ENCODE measurements at regions not wholly inside any gene's neighbourhood (a gene's known extent, or its start where the extent isn't known, plus 50 kb on each side); places are given as distances from the start of the nearest gene placed in this dataset.

DNA sequence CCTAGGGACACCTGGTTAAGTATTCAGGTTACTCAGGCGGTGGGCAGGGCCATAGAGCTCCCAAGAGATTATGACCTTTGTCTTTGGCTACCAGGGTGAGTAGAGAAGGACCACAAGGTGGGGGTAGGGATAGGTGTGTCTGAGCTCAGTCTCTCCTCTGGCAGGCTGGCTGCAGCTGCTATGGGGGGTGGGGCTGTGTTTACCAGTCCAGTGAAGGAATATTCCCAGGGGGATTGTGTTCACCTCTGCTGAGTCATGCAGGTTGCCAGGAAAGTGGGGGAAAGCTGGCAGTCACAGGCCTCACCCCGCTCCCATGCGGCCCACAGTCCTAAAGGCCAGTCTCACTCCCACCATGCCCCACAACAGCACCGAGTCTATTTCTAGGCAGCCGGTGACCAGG, 53.6 kb upstream of the POU5F2 start:
- Histone ChIP-seq H3K36me3 (no peaks in the 10 kb centered on the region), H3K4me3 (no peak overlapping the region), H3K27me3 (no peaks in the 10 kb centered on the region), H3K4me1 (peaks cover 5% of the 10 kb centered on the region), H3K9me3 (no peaks in the 10 kb centered on the region), H3K27ac (no peak overlapping the region)
- intact Hi-C loops (cut with DNase I): loop anchor here (10.0 kb wide), 2 partner anchors 180 to 210 kb away; partner anchors contain the start of genes NR2F1 and NR2F1-AS1
- DNase-seq: no peak
- no peak for ATAC-seq
- TF ChIP-seq, protein P1, sequence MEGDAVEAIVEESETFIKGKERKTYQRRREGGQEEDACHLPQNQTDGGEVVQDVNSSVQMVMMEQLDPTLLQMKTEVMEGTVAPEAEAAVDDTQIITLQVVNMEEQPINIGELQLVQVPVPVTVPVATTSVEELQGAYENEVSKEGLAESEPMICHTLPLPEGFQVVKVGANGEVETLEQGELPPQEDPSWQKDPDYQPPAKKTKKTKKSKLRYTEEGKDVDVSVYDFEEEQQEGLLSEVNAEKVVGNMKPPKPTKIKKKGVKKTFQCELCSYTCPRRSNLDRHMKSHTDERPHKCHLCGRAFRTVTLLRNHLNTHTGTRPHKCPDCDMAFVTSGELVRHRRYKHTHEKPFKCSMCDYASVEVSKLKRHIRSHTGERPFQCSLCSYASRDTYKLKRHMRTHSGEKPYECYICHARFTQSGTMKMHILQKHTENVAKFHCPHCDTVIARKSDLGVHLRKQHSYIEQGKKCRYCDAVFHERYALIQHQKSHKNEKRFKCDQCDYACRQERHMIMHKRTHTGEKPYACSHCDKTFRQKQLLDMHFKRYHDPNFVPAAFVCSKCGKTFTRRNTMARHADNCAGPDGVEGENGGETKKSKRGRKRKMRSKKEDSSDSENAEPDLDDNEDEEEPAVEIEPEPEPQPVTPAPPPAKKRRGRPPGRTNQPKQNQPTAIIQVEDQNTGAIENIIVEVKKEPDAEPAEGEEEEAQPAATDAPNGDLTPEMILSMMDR (IDR thresholded peaks at IDR 0.05): no peak

DNA sequence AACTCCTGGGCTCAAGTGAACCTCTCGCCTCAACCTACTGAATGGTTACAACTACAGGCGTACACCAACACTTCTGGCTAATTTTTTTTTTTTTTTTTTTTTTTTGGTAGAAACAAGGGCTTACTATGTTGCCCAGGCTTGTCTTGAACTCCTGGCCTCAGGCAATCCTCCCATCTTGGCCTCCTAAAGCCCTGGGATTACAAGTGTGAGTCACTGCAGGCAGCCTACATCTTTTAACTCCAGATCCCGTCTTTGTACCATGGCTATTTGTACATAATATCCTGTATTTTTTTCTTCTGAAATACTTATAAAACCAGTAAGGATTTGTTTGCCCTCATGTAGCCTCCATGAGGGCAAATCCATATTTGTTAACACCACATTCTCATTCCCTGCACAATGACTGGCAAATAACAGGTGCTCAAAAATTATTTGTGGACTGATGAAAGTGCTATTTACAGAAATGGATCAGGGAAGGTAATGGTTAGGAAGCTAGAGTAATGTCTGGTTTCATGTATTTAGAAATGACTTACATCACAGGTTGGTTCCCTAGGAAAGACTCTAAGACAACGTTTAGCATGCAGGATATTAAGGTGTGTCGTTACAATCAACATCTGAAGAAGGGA, 51.9 kb upstream of the POU5F2 start:
- no peak for ATAC-seq
- Histone ChIP-seq H3K36me3 (no peaks in the 10 kb centered on the region), H3K4me3 (no peak overlapping the region), H3K27ac (no peak overlapping the region), H3K4me1 (peaks cover 5% of the 10 kb centered on the region), H3K27me3 (no peaks in the 10 kb centered on the region), H3K9me3 (no peaks in the 10 kb centered on the region)
- intact Hi-C loops (cut with DNase I): loop anchor here (10.0 kb wide), 2 partner anchors 178 to 208 kb away; partner anchors contain the start of genes NR2F1 and NR2F1-AS1
- DNase-seq: no peak
- TF ChIP-seq, protein P1 (IDR thresholded peaks at IDR 0.05): no peak

DNA sequence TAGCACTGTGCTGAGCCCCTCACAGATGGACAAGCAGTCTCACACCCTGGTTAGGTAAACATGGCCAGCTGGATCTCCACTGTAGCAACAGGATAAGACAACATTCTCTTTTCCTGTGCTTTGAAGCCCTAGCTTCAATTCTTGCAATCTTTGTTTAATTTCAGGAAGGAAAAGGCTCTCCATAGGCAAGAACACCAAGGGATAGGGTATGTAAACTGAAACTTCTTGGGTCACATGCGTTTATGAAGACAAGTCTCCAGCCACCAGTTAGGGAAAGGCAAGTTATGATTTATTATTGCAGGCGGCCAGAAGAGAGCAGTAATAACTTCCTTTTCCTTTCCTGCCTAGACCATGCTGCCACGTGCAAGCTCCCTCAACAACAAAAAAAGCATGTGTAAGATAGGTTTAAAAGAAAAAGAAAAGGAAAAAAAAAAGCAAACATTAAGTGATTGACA, 50.1 kb upstream of the POU5F2 start:
- Histone ChIP-seq H3K27ac (no peak overlapping the region), H3K36me3 (no peaks in the 10 kb centered on the region), H3K27me3 (no peaks in the 10 kb centered on the region), H3K4me1 (peaks cover 5% of the 10 kb centered on the region), H3K4me3 (no peak overlapping the region), H3K9me3 (no peaks in the 10 kb centered on the region)
- intact Hi-C loops (cut with DNase I): loop anchor here (10.0 kb wide), 2 partner anchors 177 to 207 kb away; partner anchors contain the start of genes NR2F1 and NR2F1-AS1
- peak; percentile 66 for ATAC-seq
- DNase-seq: no peak
- TF ChIP-seq, protein P1 (IDR thresholded peaks at IDR 0.05): peak; percentile 10

All from upper lobe of right lung (tissue), 1 donor.